Peyer's patch (tissue), 4 donors: ENCODE measurements at regions not wholly inside any gene's neighbourhood (a gene's known extent, or its start where the extent isn't known, plus 50 kb on each side); places are given as distances from the start of the nearest gene placed in this dataset.

Source experiments
- POLR2A ChIP-seq, 2 donors: fragments of 450-650 bp; IDR thresholded peaks; one replicate each; pipeline ENCODE4 v1.5.1; 2017; ENCODE audit warnings: antibody characterized with exemption in 2 of 2, mild to moderate bottlenecking in 2 of 2, moderate library complexity in 2 of 2
- TF ChIP-seq, protein P1 (sequence below), 6 experiments: fragments of 450-650 bp in 4 of 6; fragments of 200-600 bp in 2 of 6; sonication (generic) in 1 of 6; IDR thresholded peaks; one replicate each; pipeline ENCODE4 v1.5.1; 2017 to 2019; ENCODE audit warnings: antibody characterized with exemption in 6 of 6, mild to moderate bottlenecking in 3 of 6, moderate library complexity in 1 of 6

DNA sequence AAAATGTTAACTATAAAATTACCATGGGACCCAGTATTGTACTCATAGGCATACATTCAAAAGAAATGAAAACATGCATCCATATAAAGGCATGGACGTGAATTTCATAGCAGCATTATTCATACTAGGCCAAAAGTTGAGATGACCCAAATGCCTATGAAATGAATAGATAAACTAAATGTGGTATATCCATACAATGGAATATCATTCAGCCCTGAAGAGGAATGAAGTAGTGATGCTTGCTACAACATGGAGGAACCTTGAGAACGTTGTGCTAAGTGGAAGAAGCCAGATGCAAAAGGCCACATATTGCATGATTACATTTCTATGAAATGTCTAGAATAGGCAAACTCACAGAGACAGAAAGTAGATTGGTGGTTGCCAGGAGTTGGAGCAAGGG, 127.1 kb upstream of the IPO9 start:
- TF ChIP-seq, protein P1, sequence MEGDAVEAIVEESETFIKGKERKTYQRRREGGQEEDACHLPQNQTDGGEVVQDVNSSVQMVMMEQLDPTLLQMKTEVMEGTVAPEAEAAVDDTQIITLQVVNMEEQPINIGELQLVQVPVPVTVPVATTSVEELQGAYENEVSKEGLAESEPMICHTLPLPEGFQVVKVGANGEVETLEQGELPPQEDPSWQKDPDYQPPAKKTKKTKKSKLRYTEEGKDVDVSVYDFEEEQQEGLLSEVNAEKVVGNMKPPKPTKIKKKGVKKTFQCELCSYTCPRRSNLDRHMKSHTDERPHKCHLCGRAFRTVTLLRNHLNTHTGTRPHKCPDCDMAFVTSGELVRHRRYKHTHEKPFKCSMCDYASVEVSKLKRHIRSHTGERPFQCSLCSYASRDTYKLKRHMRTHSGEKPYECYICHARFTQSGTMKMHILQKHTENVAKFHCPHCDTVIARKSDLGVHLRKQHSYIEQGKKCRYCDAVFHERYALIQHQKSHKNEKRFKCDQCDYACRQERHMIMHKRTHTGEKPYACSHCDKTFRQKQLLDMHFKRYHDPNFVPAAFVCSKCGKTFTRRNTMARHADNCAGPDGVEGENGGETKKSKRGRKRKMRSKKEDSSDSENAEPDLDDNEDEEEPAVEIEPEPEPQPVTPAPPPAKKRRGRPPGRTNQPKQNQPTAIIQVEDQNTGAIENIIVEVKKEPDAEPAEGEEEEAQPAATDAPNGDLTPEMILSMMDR (IDR thresholded peaks at IDR 0.05), result no peak
- TF ChIP-seq POLR2A (IDR thresholded peaks at IDR 0.05), result no peak
